ENCODE measurements at regions not wholly inside any gene's neighbourhood (a gene's known extent, or its start where the extent isn't known, plus 50 kb on each side); places are given as distances from the start of the nearest gene placed in this dataset.
A peak's percentile ranks its signal among the peaks of the same experiment; 100 is the strongest.

DNA sequence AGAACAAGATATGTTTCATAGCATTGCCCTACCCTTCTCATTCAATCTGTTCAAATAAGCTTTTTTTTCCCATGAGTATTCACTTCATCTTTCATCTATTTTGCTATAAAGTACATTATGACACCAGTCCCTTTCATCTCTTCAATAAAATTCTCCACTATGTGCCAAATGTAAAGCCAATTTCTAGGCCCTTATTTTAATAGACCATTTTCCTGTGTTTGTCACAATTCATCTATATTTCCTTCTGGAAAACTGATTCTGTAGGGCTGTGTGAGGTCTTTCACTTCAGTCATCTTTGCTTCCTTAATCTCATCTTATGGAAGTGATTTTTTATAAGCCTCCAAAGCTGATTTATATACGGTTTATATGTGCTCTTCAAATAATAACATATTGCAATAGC, 992.4 kb upstream of the EYS start:
- no peak for DNase-seq

DNA sequence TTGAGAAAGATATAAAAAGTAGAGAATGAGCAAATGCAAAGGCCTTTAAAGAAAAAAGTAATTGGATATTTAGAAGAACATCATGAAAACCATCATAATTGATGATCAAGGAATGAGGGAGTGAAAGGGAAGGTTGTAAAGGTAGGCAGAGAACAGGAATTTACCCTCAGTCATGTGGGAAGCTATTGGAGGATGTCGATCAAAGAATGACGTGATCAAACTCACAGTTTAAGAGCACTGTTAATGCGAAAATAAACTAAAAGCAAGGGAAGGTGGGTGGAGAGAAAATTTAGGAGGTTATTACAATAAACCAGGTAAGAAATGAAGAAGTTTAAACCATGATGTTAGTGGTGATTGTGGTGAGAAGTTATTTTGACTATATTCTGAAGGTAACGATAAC, 982.6 kb upstream of the EYS start:
- no peak for DNase-seq

DNA sequence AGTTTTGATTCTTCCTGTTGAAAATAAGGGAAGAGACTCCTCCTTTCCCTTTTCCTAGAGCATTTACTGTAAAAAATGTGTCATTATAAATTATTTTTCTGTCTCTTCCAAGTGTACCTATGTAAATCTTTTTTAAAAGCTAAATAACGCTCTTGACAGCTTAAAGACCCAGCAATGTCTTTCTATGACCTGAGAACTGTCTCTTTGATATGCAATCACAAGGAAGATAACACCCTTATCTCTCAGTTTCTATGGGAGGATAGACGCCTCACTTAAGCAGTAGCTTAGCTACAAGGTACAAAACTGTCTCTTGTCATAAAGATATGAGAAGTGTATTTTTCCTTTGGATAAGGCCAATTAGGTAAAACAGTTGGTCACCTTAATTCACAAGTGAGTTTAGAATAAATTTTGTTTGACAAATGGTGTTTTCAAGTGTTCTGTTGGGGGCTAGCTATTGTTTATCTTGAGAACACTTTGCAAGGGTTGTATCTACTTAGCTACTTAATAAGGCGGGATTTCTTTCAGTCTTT, 980.6 kb upstream of the EYS start:
- no peak for DNase-seq

DNA sequence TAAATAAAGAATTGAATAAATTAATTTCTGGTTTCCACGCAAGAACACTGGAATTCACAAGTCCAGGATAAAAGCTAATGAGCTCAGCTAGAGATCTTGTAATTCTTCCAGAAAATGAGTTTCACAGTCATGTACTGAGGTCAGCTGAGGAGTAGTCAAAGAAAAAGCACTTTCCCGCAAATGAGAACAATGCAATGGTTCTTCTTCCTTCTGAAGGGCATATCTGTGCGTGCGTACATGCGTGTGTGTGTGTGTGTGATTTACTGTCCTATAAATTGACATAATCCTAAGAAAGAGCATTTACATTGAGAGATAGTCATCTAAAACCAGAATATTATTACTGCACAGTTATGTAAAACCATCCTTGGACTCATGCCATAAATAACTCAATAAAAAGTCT, 968.9 kb upstream of the EYS start:
- DNase-seq = no peak

DNA sequence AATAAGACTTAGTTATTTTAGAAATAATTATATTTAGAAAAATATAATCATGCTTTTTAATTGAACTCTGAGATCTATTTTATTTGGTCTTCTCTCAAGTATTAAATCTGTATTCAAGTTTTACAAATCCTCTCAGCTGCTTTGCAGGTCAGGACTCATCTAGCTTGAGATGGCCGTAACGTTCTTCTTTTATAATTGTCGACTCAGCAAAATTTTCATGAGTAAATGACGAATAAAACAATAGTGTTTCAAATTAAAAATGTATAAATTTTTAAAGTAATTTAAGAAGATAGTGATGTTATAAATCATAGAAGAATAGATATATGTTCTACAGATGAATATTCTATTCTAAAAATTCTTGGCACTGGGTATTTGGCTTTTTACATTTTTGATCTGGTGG, 957.1 kb upstream of the EYS start:
- no peak for DNase-seq

DNA sequence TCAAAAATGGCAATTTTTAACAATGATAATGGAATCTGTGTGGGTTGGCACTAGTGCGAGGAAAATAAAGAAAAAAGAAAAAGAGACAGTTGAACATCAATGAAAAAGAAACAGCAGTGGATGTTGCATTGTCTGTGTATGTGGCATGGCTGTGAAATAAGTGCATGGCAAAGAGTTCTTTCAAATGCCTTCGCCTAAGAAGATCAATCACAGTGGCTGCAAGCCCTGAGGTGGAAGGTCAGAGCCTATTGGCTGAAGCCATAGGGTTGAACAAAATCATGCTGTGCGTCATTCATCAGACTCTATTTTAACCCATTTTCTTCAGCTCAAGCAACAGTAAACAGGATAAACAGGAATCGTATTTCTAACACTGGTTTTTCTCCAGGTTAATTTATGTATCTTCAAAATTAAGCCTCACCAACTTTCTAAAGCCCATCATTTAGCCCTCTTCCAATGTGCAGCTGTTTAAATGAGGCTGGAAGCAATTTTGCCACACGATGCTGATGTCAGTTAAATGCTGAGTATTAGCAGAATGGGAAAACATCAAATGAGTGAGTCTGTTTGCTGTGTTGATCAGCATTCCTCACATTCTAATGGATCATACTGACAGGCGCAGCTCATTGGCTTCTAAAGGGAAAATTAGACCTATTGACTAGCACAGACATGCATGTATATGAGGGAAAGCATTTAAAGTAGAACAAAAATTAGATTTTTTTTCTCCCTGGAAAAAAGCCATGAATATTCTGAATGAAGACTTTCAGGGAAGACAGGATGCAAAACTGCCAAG, 955.9 kb upstream of the EYS start:
- peak; percentile 20 for DNase-seq

DNA sequence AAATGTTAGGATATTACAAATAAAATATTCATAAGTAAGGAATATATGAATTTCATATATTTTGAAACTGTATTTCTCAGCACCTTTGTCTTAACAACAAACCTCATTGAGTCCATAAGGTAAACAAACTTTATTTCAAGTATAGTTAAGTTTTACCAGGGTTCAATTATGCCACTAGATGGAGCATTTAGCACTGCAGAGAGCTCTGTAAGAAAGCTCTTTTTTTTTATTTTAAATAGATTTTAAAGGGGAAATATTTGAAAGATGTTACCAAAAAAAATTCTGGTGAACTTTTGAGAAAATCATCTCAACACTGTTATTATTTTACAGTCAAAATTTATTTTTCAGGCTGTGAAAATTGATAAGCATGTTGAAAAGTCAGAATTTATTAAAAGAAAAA, 955.2 kb upstream of the EYS start:
- peak; percentile 1 for DNase-seq

DNA sequence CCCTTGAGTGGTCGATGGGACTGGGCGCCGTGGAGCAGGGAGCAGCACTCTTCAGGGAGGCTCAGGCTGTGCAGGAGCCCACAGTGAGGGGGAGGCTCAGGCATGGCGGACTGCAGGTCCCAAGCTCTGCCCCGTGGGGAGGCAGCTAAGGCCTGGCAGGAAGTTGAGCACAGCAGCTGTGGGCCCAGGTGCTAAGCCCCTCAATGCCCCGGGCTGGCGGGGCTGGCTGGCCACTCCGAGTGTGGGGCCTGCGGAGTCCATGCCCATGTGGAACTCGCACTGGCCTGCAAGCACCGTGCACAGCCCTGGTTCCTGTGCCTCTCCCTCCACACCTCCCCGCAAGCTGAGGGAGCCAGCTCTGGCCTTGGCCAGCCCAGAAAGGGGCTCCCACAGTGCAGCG, 948.4 kb upstream of the EYS start:
- DNase-seq = no peak

DNA sequence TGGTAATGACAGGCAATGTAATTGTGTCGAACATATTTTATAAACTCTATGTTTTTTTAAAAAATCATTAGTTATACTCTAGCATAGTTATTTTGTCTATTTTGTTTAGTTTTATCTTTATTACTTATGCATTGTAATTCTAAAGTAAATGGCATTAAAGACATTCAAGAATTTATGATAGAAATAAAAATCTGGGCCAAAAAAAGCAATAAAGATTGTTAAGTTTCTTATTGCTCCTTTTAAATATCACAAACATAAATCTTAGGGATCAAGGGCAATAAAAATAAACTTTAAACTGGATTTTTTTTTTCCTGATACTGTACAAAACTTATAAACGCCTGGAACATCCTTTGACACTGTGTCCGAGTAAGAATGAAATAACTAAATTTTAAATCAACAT, 931.5 kb upstream of the EYS start:
- DNase-seq = no peak

DNA sequence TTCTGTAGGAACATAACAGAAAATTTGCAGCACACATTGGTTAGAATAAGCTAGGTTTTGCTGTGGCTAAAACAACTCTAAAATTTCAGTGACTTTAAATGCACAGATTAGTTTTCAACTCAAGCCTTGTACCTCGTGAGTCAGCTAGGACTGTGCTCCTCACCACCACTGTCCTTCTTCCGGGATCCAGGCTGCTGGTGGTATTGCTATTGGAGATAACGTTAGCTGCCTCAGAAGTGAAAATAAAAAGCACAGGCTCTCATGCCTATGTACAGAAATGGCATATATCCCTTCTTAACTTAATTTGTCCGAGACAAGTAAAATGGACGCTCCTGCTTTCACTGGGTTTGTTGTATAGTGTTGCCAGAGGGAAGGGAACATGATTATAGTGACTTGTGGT, 931.1 kb upstream of the EYS start:
- DNase-seq = no peak

DNA sequence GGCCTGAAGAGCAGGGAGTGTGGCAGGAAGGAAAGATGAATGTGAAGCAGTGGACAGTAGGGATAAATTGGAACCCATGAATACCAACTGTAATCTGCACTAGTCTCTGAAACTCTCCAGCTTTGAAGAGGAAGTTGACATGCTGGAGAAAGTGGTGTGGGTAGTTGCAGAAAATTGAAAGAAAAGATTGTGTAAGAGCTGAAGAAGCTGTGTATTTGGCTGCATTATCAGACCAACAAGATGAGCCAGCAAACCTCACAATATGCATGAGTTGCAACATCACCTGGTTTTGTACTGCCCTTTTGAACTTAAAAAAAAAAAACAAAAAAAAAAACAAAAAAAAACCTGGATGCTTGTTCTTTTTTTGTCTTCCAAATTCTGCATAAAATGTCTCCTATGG, 921.9 kb upstream of the EYS start:
- no peak for DNase-seq

DNA sequence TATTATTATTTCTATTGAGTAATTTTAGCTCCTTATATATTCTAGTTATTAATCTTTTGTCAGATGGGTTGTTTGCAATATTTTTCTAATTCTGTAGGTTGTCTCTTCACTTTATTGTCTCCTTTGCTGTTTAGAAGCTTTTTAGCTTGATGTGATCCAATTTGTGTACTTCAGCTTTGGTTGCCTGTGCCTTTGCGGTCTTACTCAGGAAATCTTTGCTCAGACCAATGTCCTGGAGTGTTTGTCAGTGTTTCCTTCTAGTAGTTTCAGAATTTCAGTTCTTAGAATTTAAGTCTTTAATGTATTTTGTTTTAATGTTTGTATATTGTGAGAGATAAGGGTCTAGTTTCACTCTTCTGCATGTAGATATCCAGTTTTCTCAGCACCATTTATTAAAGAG, 916.0 kb upstream of the EYS start:
- DNase-seq = no peak

DNA sequence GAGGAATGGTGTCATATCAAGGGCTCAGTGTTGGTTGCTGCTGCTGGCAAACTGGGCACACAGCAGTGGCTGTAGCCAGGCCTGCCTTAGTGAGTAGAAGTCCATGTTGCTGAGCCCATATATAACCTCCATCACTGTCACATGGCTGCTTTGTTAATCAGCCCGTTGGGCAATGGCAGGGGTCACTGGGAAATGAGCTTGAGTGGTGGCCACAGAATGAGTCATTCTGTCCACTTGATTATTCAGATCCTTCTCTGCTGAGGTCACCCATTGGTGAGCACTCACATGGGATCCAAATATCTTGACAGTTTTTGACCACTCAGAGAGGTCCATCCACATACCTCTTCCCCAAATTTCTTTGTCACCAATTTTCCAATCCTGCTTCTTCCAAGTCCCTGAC, 898.9 kb upstream of the EYS start:
- no peak for DNase-seq

DNA sequence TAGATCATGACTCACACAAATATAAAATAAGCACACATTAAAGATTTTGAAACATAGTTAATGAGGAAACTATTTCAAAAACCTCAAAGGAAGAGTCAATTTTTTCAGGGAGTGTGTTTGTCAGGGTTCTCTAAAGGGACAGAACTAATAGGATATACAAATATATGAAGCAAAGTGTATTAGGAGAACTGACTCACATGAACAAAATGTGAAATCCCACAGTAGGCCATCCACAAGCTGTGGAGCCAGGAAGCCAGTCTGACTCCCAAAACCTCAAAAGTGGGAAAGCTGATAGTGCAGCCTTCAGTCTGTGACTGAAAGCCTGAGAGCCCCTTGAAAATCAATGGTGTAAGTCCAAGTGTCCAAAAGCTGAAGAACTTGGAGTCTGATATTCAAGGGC, 898.0 kb upstream of the EYS start:
- no peak for DNase-seq

DNA sequence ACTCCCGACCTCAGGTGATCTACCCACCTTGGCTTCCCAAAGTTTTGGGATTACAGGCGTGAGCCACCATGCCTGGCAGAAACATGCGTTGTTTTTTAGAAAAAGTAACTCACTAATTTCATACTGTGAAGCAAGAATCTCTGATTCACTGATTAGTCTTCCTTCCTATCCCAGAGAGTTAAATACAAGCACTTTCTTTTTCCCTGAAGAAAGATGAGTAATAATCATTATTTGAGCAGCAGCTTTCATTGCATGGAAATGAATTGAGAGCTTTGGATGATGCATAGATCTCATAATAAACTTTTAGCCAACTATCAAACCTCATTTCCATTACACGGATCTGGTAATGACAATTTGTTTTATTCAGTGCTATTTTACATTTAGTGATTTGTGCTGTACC, 892.5 kb upstream of the EYS start:
- no peak for DNase-seq

DNA sequence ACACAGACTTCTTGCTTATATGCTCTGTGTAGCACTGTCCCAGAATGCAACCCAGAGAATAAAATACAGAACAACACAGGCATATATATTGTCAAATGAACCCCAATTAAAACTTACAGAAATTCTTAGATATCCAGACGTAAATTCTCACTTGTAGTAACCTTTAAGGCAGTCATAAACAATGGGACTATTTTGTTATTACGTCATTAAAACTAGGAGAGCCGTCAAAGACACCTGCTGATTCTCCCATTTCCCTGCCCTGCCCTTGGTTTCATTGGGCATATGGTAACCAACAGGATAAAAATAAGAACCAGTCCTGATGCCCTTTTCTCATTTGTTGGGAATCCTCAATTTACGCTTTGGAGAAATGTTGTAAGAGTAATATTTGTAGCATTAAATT, 871.3 kb upstream of the EYS start:
- DNase-seq = no peak

DNA sequence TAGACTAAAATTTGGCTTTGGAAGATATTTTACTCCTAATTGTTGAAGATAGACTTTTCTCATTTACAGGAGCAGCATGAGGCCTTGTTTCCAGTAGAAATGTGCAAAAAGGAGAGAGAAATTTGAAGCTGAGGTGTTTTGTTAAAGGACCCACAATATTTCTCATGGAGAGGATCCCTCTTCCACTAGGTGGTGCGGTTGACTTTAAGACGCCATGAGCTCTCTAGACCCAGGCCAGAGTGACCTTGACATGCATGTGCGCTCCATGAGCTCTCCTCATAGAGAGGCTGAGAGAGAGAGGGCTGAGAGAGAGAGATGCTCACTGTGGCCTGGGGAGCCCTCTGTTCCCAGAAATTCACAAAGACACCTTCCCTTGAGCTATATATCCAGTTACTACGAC, 861.2 kb upstream of the EYS start:
- no peak for DNase-seq

DNA sequence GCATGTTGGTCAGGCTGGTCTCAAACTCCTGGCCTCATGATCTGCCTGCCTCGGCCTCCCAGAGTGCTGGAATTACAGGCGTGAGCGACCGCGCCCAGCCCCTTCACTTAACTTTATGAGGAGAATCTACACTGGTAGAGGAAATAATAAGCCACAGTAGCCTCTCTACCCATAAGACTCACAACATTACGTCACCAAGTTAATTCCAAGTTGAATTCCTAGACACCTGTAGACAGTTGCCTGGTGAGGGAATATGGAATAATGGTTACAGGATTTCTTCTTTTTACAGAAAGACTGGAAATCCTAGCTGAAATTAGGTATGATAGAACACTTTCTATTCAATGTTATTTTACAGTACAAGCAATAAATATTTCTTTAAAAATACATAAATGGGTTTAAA, 854.5 kb upstream of the EYS start:
- no peak for DNase-seq

DNA sequence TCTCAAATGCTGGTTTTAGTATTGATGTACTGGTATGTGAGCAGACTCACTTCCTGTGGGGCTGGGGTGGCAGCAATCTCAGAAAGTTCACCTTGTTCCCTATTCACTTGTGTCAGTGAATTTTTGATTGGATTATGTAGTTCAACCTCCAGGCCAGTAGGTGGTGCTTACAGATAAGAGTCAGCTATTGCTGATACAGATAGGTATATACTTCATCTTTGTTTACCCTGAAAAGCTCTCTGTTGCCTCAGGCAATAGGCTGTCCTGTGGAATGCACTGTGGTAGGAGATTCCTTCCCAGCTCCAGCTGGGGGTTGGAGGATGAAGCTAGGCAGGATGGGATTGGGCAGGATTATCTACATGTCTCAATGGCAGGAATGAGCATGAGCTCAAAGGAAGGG, 851.2 kb upstream of the EYS start:
- DNase-seq = no peak

DNA sequence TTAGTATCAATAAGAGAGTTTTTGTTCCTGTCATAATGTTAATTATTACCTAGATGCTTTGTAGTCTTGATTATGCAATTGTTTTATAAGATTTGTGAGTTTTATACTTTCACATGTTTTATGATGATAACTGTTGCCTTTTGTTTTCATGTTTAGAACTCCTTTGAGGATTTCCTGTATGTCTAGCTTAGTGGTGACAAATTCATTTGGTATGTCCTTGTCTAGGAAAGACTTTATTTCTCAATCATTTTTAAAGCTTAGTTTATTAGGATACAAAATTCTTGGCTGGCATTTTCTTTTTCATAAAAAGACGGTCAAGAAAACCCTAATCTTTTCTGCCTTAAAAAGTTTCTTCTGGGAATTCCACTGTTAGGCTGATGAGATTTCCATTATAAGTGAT, 849.9 kb upstream of the EYS start:
- no peak for DNase-seq

DNA sequence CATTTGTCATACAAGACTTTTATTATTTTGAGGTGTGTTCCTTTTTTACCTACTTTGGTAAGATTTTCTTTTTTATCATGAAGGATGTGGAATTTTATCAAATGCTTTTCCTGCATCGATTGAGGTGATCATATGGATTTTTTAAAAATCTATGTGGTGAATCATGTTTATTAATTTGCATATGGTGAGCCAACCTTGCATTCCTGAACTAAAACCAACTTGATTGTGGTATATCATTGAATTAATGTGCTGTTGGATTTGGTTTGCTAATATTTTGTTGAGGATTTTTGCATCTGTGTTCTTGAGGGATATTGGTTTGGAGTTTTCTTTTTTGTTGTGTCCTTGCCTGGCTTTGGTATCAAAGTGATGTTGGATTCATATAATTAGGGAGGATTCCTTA, 848.1 kb upstream of the EYS start:
- DNase-seq = no peak

DNA sequence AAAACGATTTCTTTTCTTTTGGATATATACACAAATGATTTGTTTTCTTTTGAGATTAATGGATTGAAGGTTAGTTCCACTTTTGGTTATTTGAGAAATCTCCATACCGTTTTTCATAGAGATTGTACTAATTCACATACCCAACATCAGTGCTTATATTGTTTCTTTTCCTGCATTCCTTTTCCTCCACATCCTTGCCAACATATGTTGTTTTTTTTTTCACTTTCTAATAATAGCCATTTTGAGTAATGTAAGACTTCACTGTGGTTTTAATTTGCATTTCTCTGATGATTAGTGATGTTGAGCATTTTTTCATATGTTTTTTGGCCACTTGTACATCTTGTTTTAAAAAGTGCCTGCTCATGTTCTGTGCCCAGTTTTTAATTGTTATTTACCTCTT, 846.4 kb upstream of the EYS start:
- DNase-seq = no peak

DNA sequence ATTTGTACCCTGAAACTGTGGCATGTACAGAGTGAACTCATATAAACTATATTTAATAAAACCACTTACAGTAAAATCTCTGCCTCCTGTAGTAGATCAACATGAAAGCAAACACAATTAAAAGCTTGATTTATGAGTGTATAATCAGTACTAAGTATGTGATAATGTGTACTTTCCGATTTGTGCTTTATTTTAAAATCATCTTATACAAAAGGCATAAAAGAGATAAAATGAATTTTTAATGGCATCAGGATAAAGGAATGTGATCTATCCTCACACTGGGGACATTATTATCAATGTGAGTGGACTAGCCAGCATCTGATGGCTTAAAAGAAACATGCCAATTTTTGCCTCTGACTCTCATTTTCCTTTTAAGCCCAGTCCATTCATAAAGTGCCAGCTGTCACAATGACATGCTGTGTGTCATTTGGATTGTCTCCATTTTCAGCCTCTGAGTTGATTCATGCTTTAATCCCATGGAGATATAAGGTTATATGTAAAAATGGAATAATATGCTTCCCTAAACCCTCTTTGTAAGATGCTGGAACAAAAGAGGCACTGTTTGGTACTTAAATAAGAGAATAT, 831.6 kb upstream of the EYS start:
- DNase-seq = no peak

DNA sequence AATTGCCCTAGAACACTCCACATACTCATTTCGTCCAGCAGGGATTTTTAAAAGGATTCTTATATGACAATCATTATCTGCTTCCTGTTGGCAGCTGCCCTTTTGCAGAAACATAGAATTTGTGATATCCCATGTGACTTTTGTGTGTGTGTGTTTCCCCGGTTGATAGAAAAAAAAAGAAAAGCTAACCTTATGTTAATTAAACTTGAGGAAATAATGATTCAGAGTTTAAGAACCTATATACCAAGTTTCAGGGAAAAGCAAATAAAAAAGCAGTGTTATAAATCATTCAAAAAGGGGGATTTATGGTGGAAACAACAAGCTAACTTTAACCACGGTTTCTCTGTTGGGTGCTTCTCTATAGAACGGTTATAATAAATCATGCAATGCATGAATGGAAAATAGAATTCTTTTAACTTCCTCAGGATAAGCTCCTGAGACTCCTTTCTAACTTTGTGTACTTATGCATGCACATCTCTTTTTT, 826.9 kb upstream of the EYS start:
- no peak for DNase-seq

DNA sequence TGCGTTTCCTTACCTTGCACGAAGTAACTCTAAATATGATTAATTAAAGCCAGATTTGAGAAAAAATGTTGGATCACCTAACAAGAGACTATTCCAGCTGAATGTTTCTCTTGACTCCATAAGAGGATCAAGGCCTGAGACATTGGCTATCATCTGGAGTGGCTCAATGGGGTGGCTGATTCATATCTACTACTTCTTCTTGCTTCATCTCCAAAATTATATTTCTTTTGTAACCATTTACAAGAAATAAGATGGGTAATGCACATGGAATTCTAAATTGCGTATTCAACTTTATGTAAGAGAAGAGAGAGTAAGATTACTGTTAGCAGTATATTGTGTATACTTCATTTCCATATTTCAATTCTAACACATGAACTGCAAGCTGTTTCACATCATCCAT, 819.0 kb upstream of the EYS start:
- no peak for DNase-seq

Measured in retina (tissue), 1 donor.